HepG2 (cell line): ENCODE measurements at regions not wholly inside any gene's neighbourhood (a gene's known extent, or its start where the extent isn't known, plus 50 kb on each side); places are given as distances from the start of the nearest gene placed in this dataset.

Experiments used
- ATAC-seq: fragments of 200-7000 bp; cut with Tn5 transposase; 3 replicates; pipeline ENCODE4 v1.9.1; 2020; ENCODE audit warnings: mild to moderate bottlenecking, moderate library complexity
- BruUV-seq: library from RNA; stranded (reverse); fragments of 400-500 nt; replicated peaks from 2 replicates; lab custom pipeline; 2021; lab: Mats Ljungman, UMichigan
- CTCF ChIA-PET: fragments of 300-600 bp; formaldehyde crosslinking; extraction: SDS; loops from one replicate; lab custom pipeline; 2021; ENCODE audit warnings: low total read pairs, inconsistent platforms, low intra/inter-chr PET ratio; lab: Yijun Ruan, JAX
- POLR2A ChIA-PET: fragments of 350-600 bp; sonication (Branson Sonifier 250); formaldehyde crosslinking; loops from one replicate; lab custom pipeline; 2020; ENCODE audit warnings: antibody characterized with exemption, inconsistent platforms; lab: Yijun Ruan, JAX
- DNase-seq: peaks from one replicate; pipeline ENCODE4 v3.0.0-alpha.2; 2015; ENCODE audit warnings: low spot score
- FAIRE-seq: peaks from 3 replicates; lab custom pipeline; 2011; peaks lifted over from hg19 to GRCh38; lab: Jason Lieb, UNC
- H2AFZ ChIP-seq: one replicate; pipeline ENCODE4 v1.6.1; 2011; ENCODE audit warnings: low read length, inconsistent platforms
- H3K27ac ChIP-seq: fragments of 300-600 bp; 3 replicates; pipeline ENCODE4 v1.8.0; 2011; ENCODE audit warnings: mixed run types, mild to moderate bottlenecking, mixed read lengths, low read length, inconsistent platforms; ENCODE audit not compliant: insufficient read depth; ENCODE audit errors: extremely low read length
- H3K27me3 ChIP-seq, 2 experiments: fragments of 200-600 bp in 1 of 2; 2 replicates in 1 of 2; 3 replicates in 1 of 2; pipeline versions ENCODE4 v1.6.0 to v1.8.0; 2011; ENCODE audit warnings: low read length in 2 of 2, mild to moderate bottlenecking in 2 of 2, moderate library complexity in 2 of 2, inconsistent platforms in 1 of 2; ENCODE audit not compliant: insufficient read depth in 2 of 2, control insufficient read depth in 1 of 2
- H3K36me3 ChIP-seq, 2 experiments: fragments of 200-600 bp in 1 of 2; replicated peaks in 1 of 2; 2 replicates in 1 of 2; 3 replicates in 1 of 2; pipeline versions ENCODE4 v1.5.1 to v1.8.0; 2011; ENCODE audit warnings: low read length in 2 of 2, inconsistent platforms in 1 of 2; ENCODE audit not compliant: insufficient read depth in 2 of 2, control insufficient read depth in 1 of 2
- H3K4me1 ChIP-seq: 2 replicates; pipeline ENCODE4 v1.5.1; 2012; ENCODE audit warnings: low read length, inconsistent platforms; ENCODE audit not compliant: insufficient read depth
- H3K4me2 ChIP-seq: 2 replicates; pipeline ENCODE4 v1.6.0; 2011; ENCODE audit warnings: low read depth, low read length, inconsistent platforms
- H3K4me3 ChIP-seq, 3 experiments: fragments of 200-600 bp in 1 of 3; sonication (generic), shearing (Covaris generic) in 1 of 3; replicated peaks in 1 of 3; 2 replicates each; pipeline ENCODE4 v1.5.1; 2011 to 2016; ENCODE audit warnings: low read length in 3 of 3, inconsistent platforms in 2 of 3, low read depth in 2 of 3, mild to moderate bottlenecking in 2 of 3, control low read depth in 1 of 3, mixed read lengths in 1 of 3; ENCODE audit not compliant: insufficient read depth in 1 of 3
- H3K79me2 ChIP-seq: one replicate; pipeline ENCODE4 v1.6.1; 2011; ENCODE audit warnings: low read length, inconsistent platforms; ENCODE audit not compliant: insufficient read depth
- H3K9ac ChIP-seq: 2 replicates; pipeline ENCODE4 v1.6.0; 2011; ENCODE audit warnings: mild to moderate bottlenecking, low read depth, low read length, inconsistent platforms; ENCODE audit not compliant: insufficient read depth
- H3K9me3 ChIP-seq: 2 replicates; pipeline ENCODE4 v1.5.1; 2012; ENCODE audit warnings: mild to moderate bottlenecking, low read length
- H4K20me1 ChIP-seq: 2 replicates; pipeline ENCODE4 v1.6.0; 2011; ENCODE audit warnings: inconsistent platforms, mild to moderate bottlenecking, low read length, moderate library complexity; ENCODE audit not compliant: insufficient read depth
- CBX2 ChIP-seq, 2 experiments: fragments of 200-600 bp in 1 of 2; sonication (generic); formaldehyde crosslinking in 1 of 2; IDR thresholded peaks; 2 replicates each; pipeline versions ENCODE4 v1.7.0 to v1.8.1; 2018 to 2022; ENCODE audit warnings: low read depth in 2 of 2, low read length in 1 of 2, mild to moderate bottlenecking in 1 of 2, missing genetic modification reagents in 1 of 2
- GATAD1 ChIP-seq: IDR thresholded peaks from 2 replicates; pipeline ENCODE4 v1.6.1; 2016; ENCODE audit warnings: missing genetic modification reagents, missing compliant biosample characterization
- HHEX ChIP-seq: IDR thresholded peaks from 2 replicates; pipeline ENCODE4 v1.6.1; 2016; ENCODE audit warnings: control low read depth
- NPAS2 ChIP-seq: sonication (generic); formaldehyde crosslinking; IDR thresholded peaks from 2 replicates; pipeline ENCODE4 v1.8.0; 2022; ENCODE audit warnings: mild to moderate bottlenecking, missing genetic modification reagents, borderline replicate concordance
- PHF21A ChIP-seq: sonication (generic); formaldehyde crosslinking; IDR thresholded peaks from 2 replicates; pipeline ENCODE4 v1.5.0; 2020; ENCODE audit warnings: mild to moderate bottlenecking, missing genetic modification reagents
- SALL1 ChIP-seq: sonication (generic); formaldehyde crosslinking; IDR thresholded peaks from 2 replicates; pipeline ENCODE4 v1.8.0; 2022; ENCODE audit warnings: mild to moderate bottlenecking, missing genetic modification reagents
- SIX1 ChIP-seq: sonication (generic); formaldehyde crosslinking; IDR thresholded peaks from 2 replicates; pipeline ENCODE4 v1.4.0; 2020; ENCODE audit warnings: missing genetic modification reagents, borderline replicate concordance
- XRCC5 ChIP-seq: fragments of 200-400 bp; formaldehyde crosslinking; optimal IDR thresholded peaks from 2 replicates; pipeline ENCODE3; 2017; ENCODE audit warnings: mild to moderate bottlenecking, low read length
- ZBTB21 ChIP-seq: sonication (generic); formaldehyde crosslinking; IDR thresholded peaks from 2 replicates; pipeline ENCODE4 v1.4.0; 2020; ENCODE audit warnings: missing genetic modification reagents
- ZFY ChIP-seq: sonication (generic); formaldehyde crosslinking; IDR thresholded peaks from 2 replicates; pipeline ENCODE4 v1.4.0; 2020; ENCODE audit warnings: missing genetic modification reagents
- ZNF121 ChIP-seq: sonication (generic); formaldehyde crosslinking; IDR thresholded peaks from 2 replicates; pipeline ENCODE4 v1.5.0; 2020; ENCODE audit warnings: mild to moderate bottlenecking, missing genetic modification reagents
- ZNF451 ChIP-seq: sonication (generic); formaldehyde crosslinking; IDR thresholded peaks from 2 replicates; pipeline ENCODE4 v1.5.0; 2020; ENCODE audit warnings: mild to moderate bottlenecking, missing genetic modification reagents
- ZNF563 ChIP-seq: sonication (generic); formaldehyde crosslinking; IDR thresholded peaks from 2 replicates; pipeline ENCODE4 v1.8.0; 2022; ENCODE audit warnings: mild to moderate bottlenecking, moderate library complexity, missing genetic modification reagents
- ZNF83 ChIP-seq: sonication (generic); formaldehyde crosslinking; IDR thresholded peaks from 2 replicates; pipeline ENCODE4 v1.4.0; 2020; ENCODE audit warnings: missing genetic modification reagents, mild to moderate bottlenecking, borderline replicate concordance
- WGBS: methylation state at CpG from one replicate; pipeline ENCODE4 v1.1.6; 2017; ENCODE audit warnings: low lambda C conversion rate; 5-methylcytosine and 5-hydroxymethylcytosine counted together
- in situ Hi-C: cut with HindIII; loops from 2 replicates; pipeline ENCODE4 v1.10.0; 2017; ENCODE audit warnings: low pct_unique_long_range_greater_than_20kb; ENCODE audit not compliant: extremely low pct_ligation_motif_present
- intact Hi-C: fragments of 100-400 bp; cut with micrococcal nuclease; formaldehyde crosslinking; loops from one replicate; pipeline ENCODE4 v1.10.0; 2022; ENCODE audit not compliant: unreplicated experiment
- TF ChIP-seq, protein P1 (sequence below): sonication (generic); formaldehyde crosslinking; IDR thresholded peaks from 2 replicates; pipeline ENCODE4 v1.4.0; 2020; ENCODE audit warnings: missing genetic modification reagents, borderline replicate concordance

DNA sequence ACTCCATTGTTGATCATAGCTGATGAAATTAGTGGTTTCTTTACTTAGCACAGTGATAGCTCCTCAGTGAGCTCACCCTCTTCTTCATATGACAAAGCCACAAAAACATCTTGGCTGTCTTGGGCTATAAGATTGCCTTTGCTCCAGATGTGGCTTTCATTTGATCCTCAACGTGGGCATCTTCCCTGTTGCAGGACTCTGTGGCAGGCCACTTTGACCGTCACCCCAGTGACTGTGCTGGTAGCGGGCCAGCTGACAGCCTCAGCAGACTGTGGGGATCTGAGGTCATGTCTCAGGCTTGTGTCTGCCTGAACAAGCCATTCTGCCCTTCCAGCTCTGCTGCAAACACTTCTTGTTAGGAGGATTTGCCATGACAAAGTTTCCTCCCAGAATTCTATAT is 422.2 kb downstream of the NR2F1-AS1 start:
- peak overlapping the region; percentile 76 for H2AFZ ChIP-seq
- DNase-seq: no peak
- BruUV-seq: no TSS peak
- peak; percentile 35; the same call in 2 of the 3 replicates for ATAC-seq
- no peak for TF ChIP-seq ZNF83 (CRISPR knock-in tag)
- TF ChIP-seq ZBTB21 (CRISPR knock-in tag): no peak
- TF ChIP-seq GATAD1 (CRISPR knock-in tag): no peak
- TF ChIP-seq XRCC5: no peak
- TF ChIP-seq SALL1 (CRISPR knock-in tag): no peak
- no peak for TF ChIP-seq ZNF563
- TF ChIP-seq HHEX: no peak
- no peak for TF ChIP-seq ZNF121 (CRISPR knock-in tag)
- TF ChIP-seq, protein P1, sequence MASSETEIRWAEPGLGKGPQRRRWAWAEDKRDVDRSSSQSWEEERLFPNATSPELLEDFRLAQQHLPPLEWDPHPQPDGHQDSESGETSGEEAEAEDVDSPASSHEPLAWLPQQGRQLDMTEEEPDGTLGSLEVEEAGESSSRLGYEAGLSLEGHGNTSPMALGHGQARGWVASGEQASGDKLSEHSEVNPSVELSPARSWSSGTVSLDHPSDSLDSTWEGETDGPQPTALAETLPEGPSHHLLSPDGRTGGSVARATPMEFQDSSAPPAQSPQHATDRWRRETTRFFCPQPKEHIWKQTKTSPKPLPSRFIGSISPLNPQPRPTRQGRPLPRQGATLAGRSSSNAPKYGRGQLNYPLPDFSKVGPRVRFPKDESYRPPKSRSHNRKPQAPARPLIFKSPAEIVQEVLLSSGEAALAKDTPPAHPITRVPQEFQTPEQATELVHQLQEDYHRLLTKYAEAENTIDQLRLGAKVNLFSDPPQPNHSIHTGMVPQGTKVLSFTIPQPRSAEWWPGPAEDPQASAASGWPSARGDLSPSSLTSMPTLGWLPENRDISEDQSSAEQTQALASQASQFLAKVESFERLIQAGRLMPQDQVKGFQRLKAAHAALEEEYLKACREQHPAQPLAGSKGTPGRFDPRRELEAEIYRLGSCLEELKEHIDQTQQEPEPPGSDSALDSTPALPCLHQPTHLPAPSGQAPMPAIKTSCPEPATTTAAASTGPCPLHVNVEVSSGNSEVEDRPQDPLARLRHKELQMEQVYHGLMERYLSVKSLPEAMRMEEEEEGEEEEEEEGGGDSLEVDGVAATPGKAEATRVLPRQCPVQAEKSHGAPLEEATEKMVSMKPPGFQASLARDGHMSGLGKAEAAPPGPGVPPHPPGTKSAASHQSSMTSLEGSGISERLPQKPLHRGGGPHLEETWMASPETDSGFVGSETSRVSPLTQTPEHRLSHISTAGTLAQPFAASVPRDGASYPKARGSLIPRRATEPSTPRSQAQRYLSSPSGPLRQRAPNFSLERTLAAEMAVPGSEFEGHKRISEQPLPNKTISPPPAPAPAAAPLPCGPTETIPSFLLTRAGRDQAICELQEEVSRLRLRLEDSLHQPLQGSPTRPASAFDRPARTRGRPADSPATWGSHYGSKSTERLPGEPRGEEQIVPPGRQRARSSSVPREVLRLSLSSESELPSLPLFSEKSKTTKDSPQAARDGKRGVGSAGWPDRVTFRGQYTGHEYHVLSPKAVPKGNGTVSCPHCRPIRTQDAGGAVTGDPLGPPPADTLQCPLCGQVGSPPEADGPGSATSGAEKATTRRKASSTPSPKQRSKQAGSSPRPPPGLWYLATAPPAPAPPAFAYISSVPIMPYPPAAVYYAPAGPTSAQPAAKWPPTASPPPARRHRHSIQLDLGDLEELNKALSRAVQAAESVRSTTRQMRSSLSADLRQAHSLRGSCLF (CRISPR knock-in tag): no peak
- no peak for TF ChIP-seq SIX1 (CRISPR knock-in tag)
- no peak for TF ChIP-seq ZFY (CRISPR knock-in tag)
- no peak for TF ChIP-seq ZNF451 (CRISPR knock-in tag)
- TF ChIP-seq CBX2 (IDR thresholded peaks at IDR 0.05; ENCODE audit: low read depth, low read length): no peak
- no peak for TF ChIP-seq CBX2 (CRISPR knock-in tag; IDR thresholded peaks at IDR 0.05; ENCODE audit: low read depth)
- TF ChIP-seq NPAS2: no peak
- TF ChIP-seq PHF21A (CRISPR knock-in tag): no peak
- TF ChIP-seq, all 625 proteins: peak for 0
- peaks cover 21% of the 10 kb centered on the region for H3K4me1 ChIP-seq
- in situ Hi-C loops (no loop called here), intact Hi-C loops (loop anchor here (10.0 kb wide), 1 partner anchor 86 kb away; no protein-coding TSS in a partner anchor)
- peak overlapping the region; percentile 53 for H3K4me2 ChIP-seq
- no peaks in the 10 kb centered on the region for H4K20me1 ChIP-seq
- WGBS: 0% methylated on average over 3 of the region's 3 CpGs
- H3K4me3 ChIP-seq: no peak overlapping the region
- ChIA-PET POLR2A (no interaction called here), CTCF (no interaction called here)
- no peaks in the 10 kb centered on the region for H3K79me2 ChIP-seq
- peaks cover 0 to 4% of the 10 kb centered on the region in 2 experiments; a peak in 1 of 5 replicates for H3K27me3 ChIP-seq
- no peak overlapping the region for H3K9ac ChIP-seq
- no peak for FAIRE-seq
- H3K9me3 ChIP-seq: no peaks in the 10 kb centered on the region
- no peak overlapping the region for H3K27ac ChIP-seq
- no peaks in the 10 kb centered on the region for H3K36me3 ChIP-seq
